Gastroesophageal sphincter (tissue), 3 donors: ENCODE measurements at regions not wholly inside any gene's neighbourhood (a gene's known extent, or its start where the extent isn't known, plus 50 kb on each side); places are given as distances from the start of the nearest gene placed in this dataset.

Experiments
- EP300 ChIP-seq: sonication (generic); formaldehyde crosslinking; IDR thresholded peaks from one replicate; pipeline ENCODE4 v1.6.1; 2017; ENCODE audit warnings: antibody characterized with exemption, mild to moderate bottlenecking
- POLR2A ChIP-seq, 2 donors: fragments of 450-650 bp; IDR thresholded peaks; one replicate each; pipeline ENCODE4 v1.6.1; 2017; ENCODE audit warnings: antibody characterized with exemption in 2 of 2, mild to moderate bottlenecking in 2 of 2, moderate library complexity in 1 of 2
- TF ChIP-seq, protein P1 (sequence below), 4 experiments: fragments of 200-600 bp in 2 of 4; fragments of 450-650 bp in 2 of 4; sonication (generic) in 1 of 4; IDR thresholded peaks; one replicate each; pipeline ENCODE4 v1.5.1; 2017 to 2019; ENCODE audit warnings: antibody characterized with exemption in 4 of 4, mild to moderate bottlenecking in 2 of 4, moderate library complexity in 2 of 4

DNA sequence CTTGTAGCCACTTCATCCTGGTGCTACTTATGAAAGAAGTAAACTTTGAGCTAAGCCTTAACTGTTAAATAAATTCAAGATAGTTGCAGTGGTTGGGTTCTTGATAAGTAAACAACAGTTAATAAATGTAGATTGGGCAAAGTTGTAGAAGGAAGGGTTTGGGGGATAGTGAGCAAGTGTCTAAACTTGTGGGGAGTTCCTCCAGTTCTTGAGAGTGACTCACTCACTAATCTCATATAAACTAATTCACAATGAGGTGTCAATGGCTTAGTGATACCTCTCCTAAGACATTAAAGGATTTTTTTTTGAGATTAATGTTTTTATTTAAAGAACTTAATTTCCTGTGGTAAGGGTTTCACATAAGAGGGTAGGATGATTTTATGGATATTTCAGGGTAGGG lies 507.4 kb downstream of the BMP2 start:
- TF ChIP-seq, protein P1, sequence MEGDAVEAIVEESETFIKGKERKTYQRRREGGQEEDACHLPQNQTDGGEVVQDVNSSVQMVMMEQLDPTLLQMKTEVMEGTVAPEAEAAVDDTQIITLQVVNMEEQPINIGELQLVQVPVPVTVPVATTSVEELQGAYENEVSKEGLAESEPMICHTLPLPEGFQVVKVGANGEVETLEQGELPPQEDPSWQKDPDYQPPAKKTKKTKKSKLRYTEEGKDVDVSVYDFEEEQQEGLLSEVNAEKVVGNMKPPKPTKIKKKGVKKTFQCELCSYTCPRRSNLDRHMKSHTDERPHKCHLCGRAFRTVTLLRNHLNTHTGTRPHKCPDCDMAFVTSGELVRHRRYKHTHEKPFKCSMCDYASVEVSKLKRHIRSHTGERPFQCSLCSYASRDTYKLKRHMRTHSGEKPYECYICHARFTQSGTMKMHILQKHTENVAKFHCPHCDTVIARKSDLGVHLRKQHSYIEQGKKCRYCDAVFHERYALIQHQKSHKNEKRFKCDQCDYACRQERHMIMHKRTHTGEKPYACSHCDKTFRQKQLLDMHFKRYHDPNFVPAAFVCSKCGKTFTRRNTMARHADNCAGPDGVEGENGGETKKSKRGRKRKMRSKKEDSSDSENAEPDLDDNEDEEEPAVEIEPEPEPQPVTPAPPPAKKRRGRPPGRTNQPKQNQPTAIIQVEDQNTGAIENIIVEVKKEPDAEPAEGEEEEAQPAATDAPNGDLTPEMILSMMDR (IDR thresholded peaks at IDR 0.05), result no peak
- TF ChIP-seq POLR2A (IDR thresholded peaks at IDR 0.05) (no peak), EP300 (no peak)
